HCEC 1CT (cell line): ENCODE measurements at regions not wholly inside any gene's neighbourhood (a gene's known extent, or its start where the extent isn't known, plus 50 kb on each side); places are given as distances from the start of the nearest gene placed in this dataset.
A peak's percentile ranks its signal among the peaks of the same experiment; 100 is the strongest.
"Not testable (repeated sequence)": the region's sequence is repeated elsewhere in the genome, so short reads cannot be mapped to it uniquely, and the experiment has no call there.

Experiments used
- DNase-seq: peaks from one replicate; pipeline ENCODE4 v3.0.0-alpha.2; 2017

DNA sequence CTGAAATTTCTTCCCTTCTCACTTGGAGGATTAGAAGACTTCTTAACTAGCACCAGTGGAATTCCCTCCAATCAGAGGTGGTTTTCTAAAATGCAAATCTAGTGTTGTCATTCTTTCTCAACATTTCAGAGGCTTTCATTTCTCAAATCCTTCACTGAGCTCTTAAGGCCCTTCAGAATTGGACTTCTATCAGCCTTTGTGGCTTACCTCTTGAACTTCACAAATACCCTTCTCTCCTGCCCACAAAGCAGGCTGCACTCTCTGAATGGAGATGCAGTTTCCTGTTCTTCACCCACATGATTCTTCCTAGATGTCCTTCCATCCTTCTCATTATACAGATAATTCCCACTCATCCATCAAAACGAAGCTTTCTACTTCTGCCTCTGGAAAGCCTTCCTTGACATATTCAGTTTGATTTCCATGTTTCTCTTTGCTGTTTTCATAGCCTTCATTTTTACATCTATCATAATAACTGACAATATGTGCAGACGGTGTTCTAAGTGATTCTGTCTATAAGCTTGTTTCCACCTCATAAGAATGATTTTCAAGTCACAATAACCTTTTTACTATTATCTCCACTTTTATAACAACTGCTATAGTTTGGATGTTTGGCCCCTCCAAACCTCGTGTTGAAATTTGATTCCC, 123.1 kb upstream of the GPR12 start:
- no peak for DNase-seq

- DNase-seq: no peak
Observed at GRCh38 chr13:26882731-26883130, 122.1 kb upstream of the GPR12 start.

DNA sequence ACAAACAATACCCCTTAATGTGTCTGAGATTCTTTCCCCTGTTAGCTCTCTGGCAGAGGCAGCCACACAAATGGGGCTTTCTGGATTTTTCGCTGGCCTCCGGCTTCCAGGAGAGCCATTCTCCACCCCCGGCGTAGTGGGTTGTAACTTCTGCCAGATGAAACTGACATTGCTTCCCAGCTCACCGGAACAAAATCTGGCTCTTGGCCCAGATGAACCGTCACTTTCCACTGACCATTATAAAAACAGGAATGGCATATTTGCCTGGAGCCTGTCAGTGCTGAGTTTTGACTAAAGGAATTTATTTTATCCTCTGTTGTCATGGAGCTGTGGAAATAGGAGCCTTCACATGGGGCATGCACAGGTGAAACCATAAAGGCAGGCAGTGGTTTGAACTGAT, 120.6 kb upstream of the GPR12 start:
- DNase-seq: no peak

GRCh38 chr13:26880735-26881134, 120.1 kb upstream of the GPR12 start:
- DNase-seq: no peak

- no peak for DNase-seq
Observed at GRCh38 chr13:26878438-26878837, 117.9 kb upstream of the GPR12 start.

DNA sequence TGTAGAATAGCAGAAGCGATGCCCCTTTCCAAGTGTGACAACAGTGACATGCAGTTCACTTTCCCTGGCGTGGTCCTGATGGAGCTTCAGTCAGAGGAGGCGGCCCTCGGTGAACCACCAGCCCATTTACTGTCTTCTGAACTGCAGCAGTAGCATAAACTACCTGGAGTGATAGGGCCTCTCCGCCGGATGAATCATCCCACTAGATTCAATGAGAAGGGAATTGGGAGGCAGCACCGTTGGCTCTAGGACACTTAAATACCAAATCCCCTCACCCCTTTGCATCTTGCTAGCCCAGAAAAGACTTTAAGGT, 112.8 kb upstream of the GPR12 start:
- DNase-seq: no peak

DNA sequence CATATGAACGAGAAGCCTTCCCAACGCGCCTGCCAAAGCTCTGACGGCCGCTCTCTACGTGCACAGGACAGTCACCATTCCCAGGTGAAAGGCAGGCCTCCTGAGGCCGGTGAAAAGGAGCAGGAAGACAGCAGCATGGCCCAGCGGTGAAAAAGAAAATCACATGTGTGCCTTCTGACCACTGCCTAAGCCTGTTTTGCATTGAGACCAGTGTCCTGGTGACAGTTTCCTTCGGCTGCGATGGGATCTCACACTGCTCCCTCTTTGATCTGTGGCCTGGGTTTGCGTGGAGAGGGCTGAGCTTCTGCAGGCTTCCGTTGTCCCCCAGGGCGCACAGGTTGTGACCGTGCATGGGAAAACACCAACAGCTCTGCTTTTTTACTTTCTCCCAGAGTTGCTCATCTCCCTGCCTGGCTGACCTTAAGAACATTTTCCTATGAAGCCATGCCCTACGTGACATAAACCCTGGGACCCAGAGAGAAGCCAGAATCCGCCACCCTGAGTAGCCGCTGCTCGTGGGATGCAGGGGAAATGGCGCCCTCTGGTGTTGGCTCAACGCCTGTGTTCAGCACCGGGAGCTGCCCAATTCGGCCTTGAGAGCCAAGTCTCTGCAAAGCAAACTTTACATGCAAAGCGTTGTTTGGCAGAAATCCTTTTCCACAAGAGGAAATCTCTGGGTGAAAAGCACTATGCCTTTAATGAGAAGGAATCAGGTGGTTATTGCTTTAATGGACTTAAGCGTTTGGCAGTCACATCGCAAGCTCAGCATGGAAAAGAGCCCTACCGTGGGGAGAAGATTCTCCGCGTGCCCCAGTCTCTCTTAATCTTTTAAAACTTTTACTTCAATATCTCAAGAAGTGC, 112.2 kb upstream of the GPR12 start:
- DNase-seq: peak; percentile 35

DNA sequence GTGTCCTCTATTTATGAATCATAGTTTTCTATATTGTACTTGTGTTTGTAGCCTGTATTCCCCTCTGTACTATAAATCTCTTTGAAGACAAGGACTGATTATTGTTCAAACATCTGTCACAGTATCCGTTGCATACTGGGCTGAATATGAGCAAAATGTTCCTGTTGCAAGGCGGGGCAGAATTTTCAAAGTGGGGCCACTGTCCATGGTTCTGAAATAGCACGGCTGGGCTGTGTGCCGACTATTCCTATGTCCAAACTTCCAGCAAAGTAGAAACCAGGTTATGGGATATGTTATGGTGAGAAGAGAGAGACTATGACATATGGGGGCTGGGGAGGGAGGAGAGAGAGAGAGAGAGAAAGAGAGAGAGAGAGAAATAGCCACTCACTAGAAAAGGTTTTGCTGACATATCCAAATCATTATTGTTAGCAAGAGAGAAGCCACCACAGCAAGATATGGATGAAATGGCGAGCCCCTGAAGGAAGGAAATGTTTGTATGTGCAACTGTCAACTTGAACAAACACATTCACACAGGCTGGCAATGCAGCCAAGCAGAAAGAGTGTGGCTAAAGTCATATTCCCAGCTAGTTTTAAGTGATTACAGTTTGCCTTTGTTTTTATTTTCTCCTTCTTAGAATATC, 107.0 kb upstream of the GPR12 start:
- no peak for DNase-seq

- no peak for DNase-seq
Observed at GRCh38 chr13:26864576-26864975, 104.0 kb upstream of the GPR12 start.

GRCh38 chr13:26861941-26862340, 101.4 kb upstream of the GPR12 start:
- DNase-seq: no peak

GRCh38 chr13:26855921-26856320, 95.3 kb upstream of the GPR12 start:
- DNase-seq: no peak

- no peak for DNase-seq
Observed at GRCh38 chr13:26855071-26855470, 94.5 kb upstream of the GPR12 start.

DNA sequence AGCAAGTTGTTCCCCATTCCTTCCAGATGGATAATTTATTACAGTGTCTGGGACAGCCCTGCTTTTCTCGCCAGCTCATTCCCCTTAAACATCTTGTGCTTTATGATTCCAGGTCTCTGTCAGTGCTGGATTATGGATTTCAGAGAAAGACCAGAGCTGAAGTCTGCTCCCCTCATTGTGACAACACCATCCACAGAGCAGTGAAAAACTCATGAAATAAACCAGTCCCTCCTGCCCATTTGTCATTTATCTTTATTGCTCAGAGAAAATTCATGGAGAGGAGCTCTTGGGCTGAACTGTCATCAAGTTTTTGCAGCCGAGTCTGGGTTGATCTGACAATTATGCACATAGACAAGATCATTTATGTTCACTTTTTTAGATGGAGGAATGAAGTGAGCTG, 92.7 kb upstream of the GPR12 start:
- no peak for DNase-seq

DNA sequence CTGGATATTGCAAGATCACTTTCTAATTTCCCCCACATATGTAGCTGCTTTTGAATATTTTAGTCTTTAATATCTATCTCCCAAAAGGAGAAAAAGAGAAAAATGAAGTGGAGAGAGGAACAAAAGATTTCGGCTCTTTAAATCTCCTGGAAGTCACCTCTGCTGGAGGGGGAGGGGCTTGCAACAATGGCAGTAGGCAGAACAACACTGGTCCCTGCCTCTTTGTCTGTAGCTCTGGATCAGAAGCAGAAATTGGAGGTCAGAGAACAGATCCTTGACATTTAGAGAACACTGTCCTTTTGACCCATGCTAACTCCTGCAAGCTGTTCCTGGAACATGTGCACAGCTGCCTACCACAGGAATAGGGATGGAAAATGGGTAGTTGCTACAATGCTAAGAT, 86.7 kb upstream of the GPR12 start:
- no peak for DNase-seq

DNA sequence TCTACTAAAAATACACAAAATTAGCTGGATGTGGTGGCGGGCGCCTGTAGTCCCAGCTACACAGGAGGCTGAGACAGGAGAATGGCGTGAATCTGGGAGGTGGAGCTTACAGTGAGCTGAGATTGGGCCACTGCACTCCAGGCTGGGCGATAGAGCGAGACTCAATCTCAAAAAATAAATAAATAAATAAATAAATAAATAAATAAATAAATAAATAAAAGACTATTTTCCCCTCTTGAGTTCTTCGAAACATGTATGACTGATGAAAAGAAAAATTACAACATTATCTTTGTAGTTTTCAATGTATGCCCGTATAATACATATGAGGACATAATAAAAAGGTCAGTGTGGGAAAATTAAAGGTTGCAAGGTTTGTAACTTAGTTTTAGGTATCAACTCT, 84.5 kb upstream of the GPR12 start:
- DNase-seq: not testable (repeated sequence)

- no peak for DNase-seq
Observed at GRCh38 chr13:26839682-26840081, 79.1 kb upstream of the GPR12 start.

- no peak for DNase-seq
Observed at GRCh38 chr13:26838821-26839220, 78.2 kb upstream of the GPR12 start.

- no peak for DNase-seq
Observed at GRCh38 chr13:26837997-26838396, 77.4 kb upstream of the GPR12 start.

DNA sequence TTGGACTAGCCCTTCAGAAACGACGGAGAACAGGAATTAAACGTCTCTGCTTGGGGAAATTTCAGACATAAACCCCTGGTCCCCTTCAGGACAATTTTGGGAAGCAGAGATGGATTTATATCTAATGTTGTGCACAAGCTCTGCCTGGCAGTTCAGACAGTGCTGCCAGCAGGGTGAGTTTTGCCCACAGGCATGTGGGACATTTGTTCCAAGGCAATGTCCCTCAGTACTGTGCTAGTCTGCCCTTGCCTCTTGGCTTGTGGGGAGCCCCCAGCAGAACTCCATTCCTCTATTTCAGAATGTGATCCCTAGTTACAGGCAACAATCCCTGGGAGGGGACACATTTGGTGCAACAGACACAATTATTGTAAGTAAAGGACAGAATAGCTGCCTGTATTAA, 76.5 kb upstream of the GPR12 start:
- no peak for DNase-seq

DNA sequence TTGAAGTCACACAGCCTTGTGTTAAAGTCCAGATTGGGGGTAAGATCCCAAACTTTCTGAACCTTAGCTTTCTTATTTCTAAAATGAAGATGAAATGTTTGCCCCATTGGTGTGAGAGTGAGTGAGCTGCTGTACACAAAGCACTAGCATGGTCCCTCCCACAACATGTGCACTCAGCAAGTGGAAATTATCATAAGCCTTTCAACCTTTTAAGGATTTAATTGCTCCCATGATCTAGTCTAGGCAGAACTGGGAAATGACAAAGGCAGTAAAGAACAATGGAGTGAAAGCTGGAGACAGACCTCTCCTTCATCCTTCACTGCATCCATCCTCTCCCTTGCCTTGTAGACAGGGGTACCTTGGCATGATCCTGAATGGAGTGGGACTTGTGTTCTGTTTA, 76.0 kb upstream of the GPR12 start:
- DNase-seq: no peak

DNA sequence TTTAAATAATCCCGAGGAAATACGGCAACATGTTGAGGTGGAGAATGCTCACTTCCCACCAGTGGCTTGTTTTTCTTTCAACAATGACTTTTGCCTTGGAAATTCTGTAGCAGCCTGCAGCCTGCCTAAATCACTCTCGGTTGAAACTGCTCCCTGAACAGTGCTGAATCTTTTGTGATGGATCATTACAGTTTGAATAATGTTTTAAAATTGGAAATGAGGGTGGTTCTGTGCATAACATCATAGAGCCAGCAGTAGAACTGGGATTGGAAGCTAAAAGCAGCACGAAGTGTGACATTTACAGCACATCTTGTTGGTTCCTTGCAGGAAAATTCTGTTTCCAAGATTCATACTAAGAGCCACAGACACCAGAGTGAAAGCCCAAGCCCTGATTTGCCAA, 74.1 kb upstream of the GPR12 start:
- DNase-seq: no peak

DNA sequence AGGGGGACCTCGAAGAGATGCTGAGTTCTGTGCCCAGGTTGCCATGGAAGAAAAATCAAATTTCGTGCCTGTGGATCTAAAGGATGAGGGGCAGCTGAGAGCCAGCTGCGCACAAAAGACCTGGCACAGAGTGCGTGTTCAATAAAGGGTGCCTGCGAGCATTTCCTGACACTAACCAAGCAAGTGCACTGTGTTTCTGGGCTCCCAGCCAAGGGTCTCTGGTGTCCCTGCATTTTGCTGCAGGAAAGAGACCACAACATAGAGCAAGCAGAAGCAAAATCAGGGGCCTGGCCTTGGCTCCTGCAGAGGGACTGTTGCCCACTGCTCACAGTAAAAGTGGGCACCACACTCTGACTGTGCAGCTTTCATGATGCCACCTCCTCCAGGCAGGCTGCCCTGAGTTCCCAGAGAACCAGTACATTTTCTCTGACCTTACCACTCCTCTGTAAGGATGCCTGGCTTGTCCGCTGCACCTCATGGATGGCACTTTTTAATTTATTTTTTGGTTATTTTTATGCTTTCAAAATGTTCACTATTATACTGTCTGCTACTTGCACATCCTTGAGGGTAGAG, 70.8 kb upstream of the GPR12 start:
- DNase-seq: no peak

- no peak for DNase-seq
Observed at GRCh38 chr13:26829716-26830115, 69.1 kb upstream of the GPR12 start.

- DNase-seq: no peak
Observed at GRCh38 chr13:26824581-26824980, 64.0 kb upstream of the GPR12 start.
